Keratinocyte (primary cell): ENCODE measurements at regions not wholly inside any gene's neighbourhood (a gene's known extent, or its start where the extent isn't known, plus 50 kb on each side); places are given as distances from the start of the nearest gene placed in this dataset.

Experiments used
- EZH2 ChIP-seq: IDR thresholded peaks from one replicate; pipeline ENCODE4 v1.6.1; 2012; ENCODE audit warnings: inconsistent platforms, mild to moderate bottlenecking, low read length, moderate library complexity
- TF ChIP-seq, protein P1 (sequence below), 3 experiments: IDR thresholded peaks in 1 of 3; conservative IDR thresholded peaks in 1 of 3; optimal IDR thresholded peaks in 1 of 3; 2 replicates in 2 of 3; 3 replicates in 1 of 3; pipeline versions ENCODE3 to v1.5.1; 2011; ENCODE audit warnings: low read length in 3 of 3, mild to moderate bottlenecking in 3 of 3, moderate library complexity in 2 of 3, control low read depth in 1 of 3, inconsistent platforms in 1 of 3; ENCODE audit not compliant: insufficient read depth in 2 of 3; ENCODE audit errors: extremely low read depth in 1 of 3

DNA sequence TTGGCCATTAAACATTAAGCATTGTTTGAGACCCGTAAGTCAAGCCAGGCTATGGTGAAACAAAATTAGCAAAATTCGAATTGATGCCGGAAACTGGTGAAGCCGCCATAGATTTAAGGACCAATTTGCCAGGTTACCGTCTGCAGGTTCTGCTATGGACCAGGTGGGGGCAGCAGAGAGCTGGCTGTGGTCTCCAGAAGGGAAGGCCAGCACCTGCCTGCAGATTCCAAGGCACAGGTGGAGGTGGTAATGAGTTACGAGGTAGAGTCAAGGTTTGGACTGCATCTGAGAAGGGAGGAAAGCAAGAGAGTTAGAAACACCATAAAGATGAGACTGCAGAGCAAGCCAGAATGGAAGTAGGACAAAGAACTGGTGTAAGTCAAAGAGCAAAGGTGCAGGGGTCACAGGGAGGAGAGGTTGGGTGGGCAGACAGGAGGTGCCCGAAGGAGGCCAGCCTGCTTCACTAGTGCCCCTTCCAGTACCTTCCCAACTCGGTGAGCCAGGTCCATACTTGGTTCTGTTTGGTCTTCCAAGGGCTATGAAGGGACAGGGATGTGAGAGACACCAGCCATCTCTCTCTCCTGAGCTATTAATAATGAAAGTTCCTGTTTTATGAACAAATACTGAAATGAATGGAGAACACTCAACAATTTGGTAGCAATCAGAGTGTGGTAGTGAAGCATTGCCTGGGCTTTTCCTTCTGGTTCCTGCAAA, 131.6 kb upstream of the ESR1 start:
- TF ChIP-seq, protein P1, sequence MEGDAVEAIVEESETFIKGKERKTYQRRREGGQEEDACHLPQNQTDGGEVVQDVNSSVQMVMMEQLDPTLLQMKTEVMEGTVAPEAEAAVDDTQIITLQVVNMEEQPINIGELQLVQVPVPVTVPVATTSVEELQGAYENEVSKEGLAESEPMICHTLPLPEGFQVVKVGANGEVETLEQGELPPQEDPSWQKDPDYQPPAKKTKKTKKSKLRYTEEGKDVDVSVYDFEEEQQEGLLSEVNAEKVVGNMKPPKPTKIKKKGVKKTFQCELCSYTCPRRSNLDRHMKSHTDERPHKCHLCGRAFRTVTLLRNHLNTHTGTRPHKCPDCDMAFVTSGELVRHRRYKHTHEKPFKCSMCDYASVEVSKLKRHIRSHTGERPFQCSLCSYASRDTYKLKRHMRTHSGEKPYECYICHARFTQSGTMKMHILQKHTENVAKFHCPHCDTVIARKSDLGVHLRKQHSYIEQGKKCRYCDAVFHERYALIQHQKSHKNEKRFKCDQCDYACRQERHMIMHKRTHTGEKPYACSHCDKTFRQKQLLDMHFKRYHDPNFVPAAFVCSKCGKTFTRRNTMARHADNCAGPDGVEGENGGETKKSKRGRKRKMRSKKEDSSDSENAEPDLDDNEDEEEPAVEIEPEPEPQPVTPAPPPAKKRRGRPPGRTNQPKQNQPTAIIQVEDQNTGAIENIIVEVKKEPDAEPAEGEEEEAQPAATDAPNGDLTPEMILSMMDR (optimal IDR thresholded peaks at IDR 0.05 in 1 of 3, IDR thresholded peaks at IDR 0.05 in 1 of 3, conservative IDR thresholded peaks at IDR 0.05 in 1 of 3; ENCODE audit: extremely low read depth in 1 of 3, insufficient read depth in 2 of 3, low read length in 3 of 3) = peak; percentile 95 to 99 (median 97)
- TF ChIP-seq EZH2 = no peak
